ENCODE measurements at regions not wholly inside any gene's neighbourhood (a gene's known extent, or its start where the extent isn't known, plus 50 kb on each side); places are given as distances from the start of the nearest gene placed in this dataset.

- TF ChIP-seq CTCF (IDR thresholded peaks at IDR 0.05) (peak; percentile 57 to 78 (median 68)), EP300 (IDR thresholded peaks at IDR 0.05) (no peak)
Observed at GRCh38 chr4:159487284-159487747, 384.4 kb downstream of the RAPGEF2 start.

All from upper lobe of left lung (tissue), 4 donors.